Prostate gland (tissue), 2 donors: ENCODE measurements at regions not wholly inside any gene's neighbourhood (a gene's known extent, or its start where the extent isn't known, plus 50 kb on each side); places are given as distances from the start of the nearest gene placed in this dataset.

Source experiments
- POLR2A ChIP-seq: fragments of 450-650 bp; IDR thresholded peaks from one replicate; pipeline ENCODE4 v1.6.1; 2016; ENCODE audit warnings: antibody characterized with exemption, mild to moderate bottlenecking
- TF ChIP-seq, protein P1 (sequence below), 4 experiments: fragments of 200-600 bp in 2 of 4; fragments of 450-650 bp in 2 of 4; sonication (generic) in 2 of 4; IDR thresholded peaks; 1 replicate in 3 of 4; 2 replicates in 1 of 4; pipeline ENCODE4 v1.5.1; 2016 to 2019; ENCODE audit warnings: antibody characterized with exemption in 4 of 4, mild to moderate bottlenecking in 2 of 4, moderate library complexity in 2 of 4

DNA sequence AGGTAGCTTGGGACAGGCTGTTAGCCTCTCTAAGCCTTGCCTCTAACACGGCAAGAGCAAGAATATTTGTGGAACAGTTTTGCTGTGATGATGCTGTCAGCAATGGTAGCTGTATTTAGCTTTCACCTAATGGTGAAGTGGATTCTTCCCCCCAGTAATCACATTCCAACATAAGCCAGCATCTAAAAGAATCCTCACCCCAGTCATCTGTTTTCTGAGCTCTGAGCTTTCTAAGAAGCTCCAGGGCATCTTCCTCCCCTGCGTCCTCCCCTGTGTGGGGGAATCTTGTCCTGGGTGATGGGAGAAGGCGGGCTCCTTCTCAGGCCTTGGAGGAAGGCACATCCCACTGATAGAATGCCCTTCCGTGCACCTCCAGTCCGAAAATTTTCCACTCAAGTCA is 367.6 kb downstream of the BRD1 start:
- TF ChIP-seq, protein P1, sequence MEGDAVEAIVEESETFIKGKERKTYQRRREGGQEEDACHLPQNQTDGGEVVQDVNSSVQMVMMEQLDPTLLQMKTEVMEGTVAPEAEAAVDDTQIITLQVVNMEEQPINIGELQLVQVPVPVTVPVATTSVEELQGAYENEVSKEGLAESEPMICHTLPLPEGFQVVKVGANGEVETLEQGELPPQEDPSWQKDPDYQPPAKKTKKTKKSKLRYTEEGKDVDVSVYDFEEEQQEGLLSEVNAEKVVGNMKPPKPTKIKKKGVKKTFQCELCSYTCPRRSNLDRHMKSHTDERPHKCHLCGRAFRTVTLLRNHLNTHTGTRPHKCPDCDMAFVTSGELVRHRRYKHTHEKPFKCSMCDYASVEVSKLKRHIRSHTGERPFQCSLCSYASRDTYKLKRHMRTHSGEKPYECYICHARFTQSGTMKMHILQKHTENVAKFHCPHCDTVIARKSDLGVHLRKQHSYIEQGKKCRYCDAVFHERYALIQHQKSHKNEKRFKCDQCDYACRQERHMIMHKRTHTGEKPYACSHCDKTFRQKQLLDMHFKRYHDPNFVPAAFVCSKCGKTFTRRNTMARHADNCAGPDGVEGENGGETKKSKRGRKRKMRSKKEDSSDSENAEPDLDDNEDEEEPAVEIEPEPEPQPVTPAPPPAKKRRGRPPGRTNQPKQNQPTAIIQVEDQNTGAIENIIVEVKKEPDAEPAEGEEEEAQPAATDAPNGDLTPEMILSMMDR (IDR thresholded peaks at IDR 0.05): no peak
- TF ChIP-seq POLR2A: no peak
